22Rv1 (cell line): ENCODE measurements at regions not wholly inside any gene's neighbourhood (a gene's known extent, or its start where the extent isn't known, plus 50 kb on each side); places are given as distances from the start of the nearest gene placed in this dataset.

ENCODE experiments used
- H3K27ac ChIP-seq: fragments of 450-650 bp; 2 replicates; pipeline ENCODE4 v1.5.1; 2017
- ZFX ChIP-seq: fragments of 450-650 bp; IDR thresholded peaks from 2 replicates; pipeline ENCODE4 v1.6.1; 2017; ENCODE audit warnings: antibody characterized with exemption, borderline replicate concordance
- TF ChIP-seq, protein P1 (sequence below): fragments of 450-650 bp; IDR thresholded peaks from 2 replicates; pipeline ENCODE4 v1.5.1; 2017; ENCODE audit warnings: mild to moderate bottlenecking

DNA sequence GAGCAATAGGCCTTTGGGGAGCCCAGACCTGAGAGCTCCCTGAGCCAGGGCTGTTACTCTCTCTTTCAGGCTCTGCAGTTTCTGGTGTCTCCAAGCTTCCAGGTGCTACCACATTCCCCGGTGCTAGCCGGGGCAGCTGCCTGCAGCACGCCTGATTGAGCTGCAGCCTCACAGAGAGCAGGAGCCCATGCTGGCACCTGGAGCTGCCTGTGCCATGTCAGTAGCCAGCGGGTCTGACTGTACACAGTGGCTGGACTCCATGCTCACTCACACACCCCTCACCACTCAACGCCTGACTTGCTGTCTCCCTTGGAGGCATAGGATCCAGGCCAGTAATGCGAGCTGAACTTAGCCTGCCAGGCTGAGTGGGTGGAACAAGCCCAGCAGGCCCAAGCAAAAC, 800.4 kb upstream of the AGA start:
- no peak overlapping the region for H3K27ac ChIP-seq
- TF ChIP-seq ZFX = no peak
- TF ChIP-seq, protein P1, sequence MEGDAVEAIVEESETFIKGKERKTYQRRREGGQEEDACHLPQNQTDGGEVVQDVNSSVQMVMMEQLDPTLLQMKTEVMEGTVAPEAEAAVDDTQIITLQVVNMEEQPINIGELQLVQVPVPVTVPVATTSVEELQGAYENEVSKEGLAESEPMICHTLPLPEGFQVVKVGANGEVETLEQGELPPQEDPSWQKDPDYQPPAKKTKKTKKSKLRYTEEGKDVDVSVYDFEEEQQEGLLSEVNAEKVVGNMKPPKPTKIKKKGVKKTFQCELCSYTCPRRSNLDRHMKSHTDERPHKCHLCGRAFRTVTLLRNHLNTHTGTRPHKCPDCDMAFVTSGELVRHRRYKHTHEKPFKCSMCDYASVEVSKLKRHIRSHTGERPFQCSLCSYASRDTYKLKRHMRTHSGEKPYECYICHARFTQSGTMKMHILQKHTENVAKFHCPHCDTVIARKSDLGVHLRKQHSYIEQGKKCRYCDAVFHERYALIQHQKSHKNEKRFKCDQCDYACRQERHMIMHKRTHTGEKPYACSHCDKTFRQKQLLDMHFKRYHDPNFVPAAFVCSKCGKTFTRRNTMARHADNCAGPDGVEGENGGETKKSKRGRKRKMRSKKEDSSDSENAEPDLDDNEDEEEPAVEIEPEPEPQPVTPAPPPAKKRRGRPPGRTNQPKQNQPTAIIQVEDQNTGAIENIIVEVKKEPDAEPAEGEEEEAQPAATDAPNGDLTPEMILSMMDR = no peak

DNA sequence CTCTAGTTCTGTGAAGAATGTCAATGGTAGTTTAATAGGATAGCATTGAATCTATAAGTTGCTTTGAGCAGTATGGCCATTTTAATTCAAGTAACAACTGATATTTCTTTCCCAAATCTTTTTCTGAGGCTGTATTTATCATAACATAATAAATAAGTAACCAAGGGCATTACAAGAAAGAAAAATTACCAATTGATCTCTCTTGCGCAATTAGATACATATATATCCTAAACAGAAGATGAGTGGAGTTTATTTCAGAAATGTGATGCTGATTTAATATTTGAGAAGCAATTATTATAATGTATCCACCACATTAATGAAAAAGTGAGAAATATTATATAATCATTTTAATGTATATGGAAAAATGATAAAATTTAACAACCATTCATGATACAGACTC, 802.5 kb upstream of the AGA start:
- TF ChIP-seq ZFX = no peak
- TF ChIP-seq, protein P1 = no peak
- no peak overlapping the region for H3K27ac ChIP-seq

DNA sequence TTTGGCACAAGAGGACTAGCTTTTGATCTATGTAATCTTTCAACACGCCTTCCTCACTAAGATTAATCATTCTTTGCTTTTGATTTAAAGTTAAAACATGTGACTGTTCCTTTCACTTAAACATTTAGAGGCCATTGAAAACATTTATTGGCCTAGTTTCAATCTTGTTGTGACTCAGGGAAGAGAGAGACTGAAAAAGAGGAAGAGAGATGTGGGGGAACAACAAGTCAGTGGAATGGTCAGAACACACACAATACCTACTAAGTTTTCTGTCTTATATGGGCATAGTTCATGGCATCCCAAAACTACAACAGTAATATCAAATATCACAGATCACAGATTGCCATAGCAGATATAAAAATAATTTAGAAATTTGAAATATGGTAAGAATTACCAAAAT, 812.9 kb upstream of the AGA start:
- no peak for TF ChIP-seq ZFX
- TF ChIP-seq, protein P1 = no peak
- no peak overlapping the region for H3K27ac ChIP-seq

DNA sequence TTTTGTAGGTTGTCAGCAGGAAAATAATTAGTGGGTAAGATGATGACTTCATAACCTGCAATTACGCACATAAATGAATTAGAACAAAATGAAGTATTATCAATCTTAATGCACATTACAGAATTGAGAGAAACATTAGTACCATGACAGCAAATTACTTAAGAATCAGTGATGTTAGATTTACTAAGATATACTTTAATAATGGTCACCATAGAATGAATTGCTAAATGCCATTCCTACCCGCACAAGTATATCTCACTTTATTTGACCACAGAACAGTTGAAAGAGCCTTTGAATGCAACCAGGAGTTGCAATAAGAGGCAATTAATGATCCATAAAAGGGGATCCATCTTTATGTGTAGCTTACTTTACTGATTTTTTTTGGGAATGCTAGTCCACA, 816.4 kb upstream of the AGA start:
- no peak overlapping the region for H3K27ac ChIP-seq
- no peak for TF ChIP-seq ZFX
- TF ChIP-seq, protein P1 = no peak

DNA sequence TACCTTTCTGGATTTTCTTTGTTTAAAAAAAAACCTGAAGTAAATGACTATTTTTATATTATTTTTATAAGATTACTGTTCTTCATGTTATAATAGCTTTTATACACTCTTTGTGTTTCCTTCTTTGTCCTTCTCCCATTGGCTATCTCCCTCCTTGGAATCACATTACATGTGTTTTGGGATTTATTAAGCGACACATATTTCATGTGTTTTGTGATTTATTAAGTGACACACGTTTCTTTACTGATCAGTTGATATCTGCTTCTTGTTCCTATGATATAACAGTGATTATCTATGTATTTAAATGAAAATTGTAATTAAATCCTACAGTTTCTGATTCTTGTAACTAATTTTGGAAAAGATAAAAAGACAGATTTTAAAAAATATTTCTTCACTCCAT, 817.3 kb upstream of the AGA start:
- no peak for TF ChIP-seq ZFX
- TF ChIP-seq, protein P1 = no peak
- no peak overlapping the region for H3K27ac ChIP-seq

DNA sequence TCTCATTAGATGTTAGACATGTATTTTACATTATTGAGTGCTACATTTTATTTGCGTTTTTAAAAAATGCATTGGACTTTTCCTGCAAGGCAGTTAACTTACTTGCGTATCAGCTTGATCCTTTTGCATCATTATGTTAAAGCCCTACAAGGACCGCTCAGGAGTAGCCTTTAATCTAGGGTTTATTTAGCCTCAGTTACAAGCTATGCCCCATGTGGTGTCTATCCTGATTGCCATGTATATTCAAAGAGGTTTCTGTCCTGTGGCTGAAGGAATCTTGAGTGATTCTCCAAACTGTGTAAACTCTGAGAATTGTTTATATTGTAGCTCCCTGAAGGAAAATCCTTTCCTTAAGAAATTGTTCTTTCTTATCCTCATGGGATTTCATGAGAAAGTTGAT, 821.8 kb upstream of the AGA start:
- TF ChIP-seq, protein P1 = no peak
- no peak for TF ChIP-seq ZFX

DNA sequence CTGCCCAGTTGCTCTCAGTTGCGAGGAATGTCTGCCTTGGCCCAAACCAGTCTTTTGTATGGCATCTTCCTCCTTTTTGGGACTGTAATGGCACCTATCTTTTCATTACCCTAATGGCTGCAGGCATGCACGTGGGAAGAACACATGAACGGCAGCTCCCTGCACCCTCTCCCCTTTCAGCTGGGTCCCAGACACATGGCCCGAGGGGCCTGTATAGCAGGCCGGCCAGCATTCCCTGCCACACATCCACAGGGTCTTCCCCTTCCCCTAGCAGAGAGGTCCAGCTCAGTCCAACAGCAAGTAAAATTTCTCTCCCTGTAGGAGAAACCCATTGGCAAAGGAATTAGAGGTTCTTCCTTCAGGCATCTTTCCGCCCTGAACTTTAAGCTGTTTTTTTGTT, 829.1 kb upstream of the AGA start:
- TF ChIP-seq ZFX = no peak
- TF ChIP-seq, protein P1 = no peak
- H3K27ac ChIP-seq = no peak overlapping the region

More for the DNA sequence above, 821.8 kb upstream of the AGA start:
- no peak overlapping the region for H3K27ac ChIP-seq
